GM12878 (cell line): ENCODE measurements at regions not wholly inside any gene's neighbourhood (a gene's known extent, or its start where the extent isn't known, plus 50 kb on each side); places are given as distances from the start of the nearest gene placed in this dataset.

ENCODE experiments used
- ATAC-seq: fragments of 200-7000 bp; cut with Tn5 transposase; 3 replicates; pipeline ENCODE4 v1.9.1; 2020; ENCODE audit warnings: mild to moderate bottlenecking, moderate library complexity
- BruUV-seq: library from RNA; stranded (reverse); fragments of 400-500 nt; replicated peaks from 2 replicates; lab custom pipeline; 2021; lab: Mats Ljungman, UMichigan
- CTCF ChIA-PET: fragments of 300-600 bp; sonication (Branson Sonifier 250); formaldehyde crosslinking; extraction: SDS; loops from one replicate; lab custom pipeline; 2021; ENCODE audit warnings: inconsistent platforms; lab: Yijun Ruan, JAX
- POLR2A ChIA-PET: fragments of 350-600 bp; formaldehyde crosslinking; extraction: SDS; loops from one replicate; lab custom pipeline; 2021; ENCODE audit warnings: inconsistent platforms; lab: Charles Lee
- RAD21 ChIA-PET: fragments of 300-600 bp; sonication (Branson Sonifier 250); formaldehyde crosslinking; loops from one replicate; lab custom pipeline; 2023; ENCODE audit warnings: antibody characterized with exemption; ENCODE audit not compliant: unreplicated experiment; lab: Charles Lee
- SMC1A ChIA-PET: fragments of 300-600 bp; sonication (Branson Sonifier 250); formaldehyde crosslinking; loops from one replicate; lab custom pipeline; 2023; ENCODE audit not compliant: unreplicated experiment, uncharacterized antibody; lab: Charles Lee
- DNase-seq: peaks from one replicate; pipeline ENCODE4 v3.0.0-alpha.2; 2011; ENCODE audit warnings: low read depth, low spot score
- FAIRE-seq: peaks from 3 replicates; lab custom pipeline; 2011; peaks lifted over from hg19 to GRCh38; lab: Jason Lieb, UNC
- H2AFZ ChIP-seq: 2 replicates; pipeline ENCODE4 v1.6.0; 2011; ENCODE audit warnings: low read depth, low read length, control low read depth; ENCODE audit not compliant: control insufficient read depth
- H3K27ac ChIP-seq: 2 replicates; pipeline ENCODE4 v1.5.1; 2011; ENCODE audit warnings: control low read depth; ENCODE audit not compliant: control insufficient read depth, insufficient read depth
- H3K27me3 ChIP-seq, 2 experiments: replicated peaks in 1 of 2; 2 replicates each; pipeline versions ENCODE4 v1.6.0 to v1.6.1; 2011; ENCODE audit warnings: low read length in 1 of 2; ENCODE audit not compliant: control insufficient read depth in 2 of 2, insufficient read depth in 2 of 2
- H3K36me3 ChIP-seq, 2 experiments: 2 replicates each; pipeline ENCODE4 v1.5.1; 2011; ENCODE audit warnings: low read length in 1 of 2; ENCODE audit not compliant: control insufficient read depth in 2 of 2, insufficient read depth in 2 of 2
- H3K4me1 ChIP-seq: 2 replicates; pipeline ENCODE4 v1.6.1; 2011; ENCODE audit warnings: mild to moderate bottlenecking, low read length, moderate library complexity, mixed read lengths; ENCODE audit not compliant: control insufficient read depth, insufficient read depth
- H3K4me2 ChIP-seq: 2 replicates; pipeline ENCODE4 v1.6.0; 2011; ENCODE audit warnings: control low read depth; ENCODE audit not compliant: control insufficient read depth, insufficient read depth
- H3K4me3 ChIP-seq: fragments of 200-600 bp; sonication (generic); 2 replicates; pipeline ENCODE4 v1.5.1; 2016
- H3K79me2 ChIP-seq: 2 replicates; pipeline ENCODE4 v1.6.0; 2011; ENCODE audit warnings: low read length; ENCODE audit not compliant: control insufficient read depth, insufficient read depth
- H3K9ac ChIP-seq: 2 replicates; pipeline ENCODE4 v1.8.0; 2011; ENCODE audit warnings: low read length, control low read depth, mixed read lengths; ENCODE audit not compliant: control insufficient read depth, insufficient read depth
- H3K9me3 ChIP-seq: replicated peaks from 3 replicates; pipeline ENCODE4 v1.5.1; 2011; ENCODE audit warnings: mild to moderate bottlenecking, low read length; ENCODE audit not compliant: control insufficient read depth, insufficient read depth
- H4K20me1 ChIP-seq: 2 replicates; pipeline ENCODE4 v1.6.0; 2011; ENCODE audit not compliant: control insufficient read depth, insufficient read depth
- DPF2 ChIP-seq: fragments of 450-650 bp; IDR thresholded peaks from 2 replicates; pipeline ENCODE4 v1.6.1; 2017; ENCODE audit warnings: mild to moderate bottlenecking
- IRF5 ChIP-seq: fragments of 450-650 bp; IDR thresholded peaks from 2 replicates; pipeline ENCODE4 v1.6.1; 2017; ENCODE audit warnings: borderline replicate concordance
- MEF2B ChIP-seq: fragments of 450-650 bp; IDR thresholded peaks from 2 replicates; pipeline ENCODE4 v1.6.1; 2018; ENCODE audit warnings: mild to moderate bottlenecking, moderate library complexity; ENCODE audit not compliant: partially characterized antibody, poor library complexity, severe bottlenecking
- NFYB ChIP-seq: IDR thresholded peaks from 2 replicates; pipeline ENCODE4 v1.6.1; 2011; ENCODE audit warnings: low read depth, mild to moderate bottlenecking, low read length, improper control_type of control experiment, moderate library complexity; ENCODE audit not compliant: insufficient read depth
- YY1 ChIP-seq: IDR thresholded peaks from 2 replicates; pipeline ENCODE4 v1.6.1; 2011; ENCODE audit warnings: low read depth, mild to moderate bottlenecking, low read length
- ZBTB33 ChIP-seq: fragments of 450-650 bp; IDR thresholded peaks from 2 replicates; pipeline ENCODE4 v1.6.1; 2017; ENCODE audit warnings: mild to moderate bottlenecking
- ZBTB40 ChIP-seq: fragments of 450-650 bp; IDR thresholded peaks from 2 replicates; pipeline ENCODE4 v1.6.1; 2016; ENCODE audit warnings: mild to moderate bottlenecking, moderate library complexity, borderline replicate concordance
- WGBS: methylation state at CpG from one replicate; pipeline ENCODE4 v1.1.6; 2016; ENCODE audit warnings: low lambda C conversion rate; ENCODE audit not compliant: insufficient replicate concordance, insufficient coverage; ENCODE audit errors: missing lambda C conversion rate; 5-methylcytosine and 5-hydroxymethylcytosine counted together
- in situ Hi-C: fragments of 300-500 bp; cut with MboI; formaldehyde crosslinking; loops from 9 replicates; pipeline ENCODE4 v1.14.3; 2018; ENCODE audit warnings: mixed read lengths
- intact Hi-C: fragments of 100-400 bp; cut with micrococcal nuclease; formaldehyde crosslinking; loops from one replicate; pipeline ENCODE4 v1.14.2; 2022; ENCODE audit not compliant: unreplicated experiment
- TF ChIP-seq, protein P1 (sequence below): fragments of 150-350 bp; IDR thresholded peaks from 2 replicates; pipeline ENCODE4 v1.6.1; 2016; ENCODE audit warnings: low read depth, low read length

GRCh38 chr11:112570333-112570732 is 309.7 kb upstream of the PLET1 start:
- ChIA-PET SMC1A (interaction anchor here (0.5 to 1.0 kb wide), 3 partner anchors 40 to 457 kb away, joined by 3 read pairs; no protein-coding TSS in a partner anchor), RAD21 (no interaction called here), POLR2A (no interaction called here), CTCF (interaction anchor here (0.9 to 1.9 kb wide), 4 partner anchors 11 to 719 kb away, joined by 3 to 8 read pairs (median 4); no protein-coding TSS in a partner anchor)
- Histone ChIP-seq H3K4me1 (peaks cover 15% of the 10 kb centered on the region; the same call in 1 of the 2 replicates), H3K79me2 (no peaks in the 10 kb centered on the region), H3K36me3 (no peaks in the 10 kb centered on the region), H3K9ac (no peak overlapping the region), H3K4me3 (no peak overlapping the region), H2AFZ (no peak overlapping the region), H3K27me3 (no peaks in the 10 kb centered on the region), H3K4me2 (no peak overlapping the region), H3K27ac (no peak overlapping the region), H3K9me3 (no peaks in the 10 kb centered on the region), H4K20me1 (no peaks in the 10 kb centered on the region)
- DNase-seq (no peak), ATAC-seq (no peak), FAIRE-seq (no peak)
- intact Hi-C loops (no loop called here), in situ Hi-C loops (no loop called here)
- 91% methylated on average over 6 of the region's 6 CpGs for WGBS
- BruUV-seq: no TSS peak
- TF ChIP-seq ZBTB40: no peak
- TF ChIP-seq IRF5: no peak
- TF ChIP-seq, protein P1, sequence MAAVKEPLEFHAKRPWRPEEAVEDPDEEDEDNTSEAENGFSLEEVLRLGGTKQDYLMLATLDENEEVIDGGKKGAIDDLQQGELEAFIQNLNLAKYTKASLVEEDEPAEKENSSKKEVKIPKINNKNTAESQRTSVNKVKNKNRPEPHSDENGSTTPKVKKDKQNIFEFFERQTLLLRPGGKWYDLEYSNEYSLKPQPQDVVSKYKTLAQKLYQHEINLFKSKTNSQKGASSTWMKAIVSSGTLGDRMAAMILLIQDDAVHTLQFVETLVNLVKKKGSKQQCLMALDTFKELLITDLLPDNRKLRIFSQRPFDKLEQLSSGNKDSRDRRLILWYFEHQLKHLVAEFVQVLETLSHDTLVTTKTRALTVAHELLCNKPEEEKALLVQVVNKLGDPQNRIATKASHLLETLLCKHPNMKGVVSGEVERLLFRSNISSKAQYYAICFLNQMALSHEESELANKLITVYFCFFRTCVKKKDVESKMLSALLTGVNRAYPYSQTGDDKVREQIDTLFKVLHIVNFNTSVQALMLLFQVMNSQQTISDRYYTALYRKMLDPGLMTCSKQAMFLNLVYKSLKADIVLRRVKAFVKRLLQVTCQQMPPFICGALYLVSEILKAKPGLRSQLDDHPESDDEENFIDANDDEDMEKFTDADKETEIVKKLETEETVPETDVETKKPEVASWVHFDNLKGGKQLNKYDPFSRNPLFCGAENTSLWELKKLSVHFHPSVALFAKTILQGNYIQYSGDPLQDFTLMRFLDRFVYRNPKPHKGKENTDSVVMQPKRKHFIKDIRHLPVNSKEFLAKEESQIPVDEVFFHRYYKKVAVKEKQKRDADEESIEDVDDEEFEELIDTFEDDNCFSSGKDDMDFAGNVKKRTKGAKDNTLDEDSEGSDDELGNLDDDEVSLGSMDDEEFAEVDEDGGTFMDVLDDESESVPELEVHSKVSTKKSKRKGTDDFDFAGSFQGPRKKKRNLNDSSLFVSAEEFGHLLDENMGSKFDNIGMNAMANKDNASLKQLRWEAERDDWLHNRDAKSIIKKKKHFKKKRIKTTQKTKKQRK: no peak
- TF ChIP-seq MEF2B: no peak
- no peak for TF ChIP-seq NFYB
- no peak for TF ChIP-seq YY1
- no peak for TF ChIP-seq DPF2
- no peak for TF ChIP-seq ZBTB33
